ENCODE measurements at regions not wholly inside any gene's neighbourhood (a gene's known extent, or its start where the extent isn't known, plus 50 kb on each side); places are given as distances from the start of the nearest gene placed in this dataset.

DNA sequence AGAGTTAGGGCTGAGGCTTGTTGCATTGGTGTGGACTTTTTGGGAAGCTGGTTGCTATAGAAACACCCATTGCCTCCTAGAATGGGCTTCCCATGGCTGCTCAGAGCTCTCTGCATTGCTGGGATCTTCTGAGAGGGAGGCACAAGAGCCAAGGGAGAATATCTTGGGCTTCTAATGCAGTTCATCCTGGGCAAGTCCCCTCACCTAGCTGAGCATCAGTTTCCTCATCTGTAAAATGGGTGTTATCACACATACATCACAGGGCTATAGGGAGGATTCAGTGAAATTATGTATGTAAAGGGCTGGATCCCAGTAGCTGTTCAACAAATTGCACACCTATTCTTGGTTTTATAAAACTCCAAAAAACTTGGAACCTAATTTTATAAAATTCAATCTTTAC, 106.1 kb upstream of the ALDH1B1 start:
- DNase-seq (ENCODE audit: low read depth): no peak

DNA sequence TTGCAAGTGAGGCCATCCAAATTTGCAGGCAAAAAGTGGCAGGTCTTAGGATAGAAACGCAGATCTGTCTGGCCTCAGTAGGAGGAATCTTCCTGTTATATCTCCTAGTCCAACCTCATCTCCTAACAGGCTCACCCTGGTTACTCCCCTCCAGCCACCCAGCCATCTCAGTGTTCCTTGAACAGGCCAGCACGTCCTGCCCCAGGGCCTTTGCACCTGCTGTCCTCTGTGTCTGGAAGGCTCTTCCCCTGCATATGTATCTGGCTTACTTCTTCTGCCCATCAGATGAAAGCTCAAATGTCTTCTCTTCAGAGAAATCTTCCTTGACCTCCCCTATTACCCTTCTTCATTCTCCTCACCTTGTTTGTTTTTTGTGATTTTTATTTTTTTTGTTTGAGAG, 107.3 kb upstream of the ALDH1B1 start:
- DNase-seq (ENCODE audit: low read depth): no peak

DNA sequence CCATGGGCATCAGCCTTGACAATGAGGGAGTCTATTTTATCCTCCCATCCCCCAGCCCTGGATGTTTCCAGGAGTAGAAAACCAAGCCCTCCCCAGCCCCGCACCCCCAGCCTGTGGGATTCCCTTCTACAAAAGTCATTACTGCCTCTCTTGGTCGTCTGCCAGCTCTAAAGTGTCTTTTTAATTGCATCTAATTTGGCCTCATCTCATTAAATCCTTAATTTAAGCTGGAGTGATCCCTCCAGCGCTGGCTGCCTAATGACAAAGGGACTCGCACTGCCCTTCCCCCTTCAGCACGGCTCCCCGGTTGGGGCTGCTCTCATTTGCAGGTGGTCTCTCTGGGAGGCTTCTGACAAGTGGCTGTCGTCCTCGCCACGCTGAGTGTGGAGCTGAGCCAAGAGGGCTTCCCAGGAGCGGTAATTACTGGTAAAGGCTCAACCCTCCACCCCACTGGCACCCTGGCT, 107.9 kb upstream of the ALDH1B1 start:
- DNase-seq (ENCODE audit: low read depth): no peak

DNA sequence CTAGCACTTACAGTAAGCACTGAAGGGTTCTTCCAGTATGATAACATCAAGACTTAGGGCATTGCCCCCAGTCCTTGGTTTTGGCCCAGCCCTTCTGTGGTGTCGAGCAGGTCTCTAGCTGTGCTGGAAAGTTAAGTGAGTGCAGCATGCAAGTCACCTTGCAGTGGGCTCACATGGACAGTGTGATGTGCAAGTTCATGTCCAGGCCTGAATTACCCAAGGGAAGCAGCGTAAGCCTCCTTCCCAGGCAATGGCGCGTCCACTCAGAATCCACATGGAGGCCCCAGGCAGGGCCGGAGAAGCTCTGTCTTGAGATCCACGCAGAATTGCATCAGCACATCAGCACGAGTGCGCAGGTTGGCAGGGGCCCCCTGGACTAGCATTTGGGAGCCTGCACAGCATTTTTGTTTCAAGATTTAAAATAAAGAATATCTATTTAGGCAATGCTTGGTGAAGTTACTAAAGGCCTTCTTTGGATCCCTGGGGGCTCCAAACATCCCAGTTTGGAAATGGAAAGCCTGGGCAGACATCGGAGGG, 108.4 kb upstream of the ALDH1B1 start:
- no peak for DNase-seq (ENCODE audit: low read depth)

DNA sequence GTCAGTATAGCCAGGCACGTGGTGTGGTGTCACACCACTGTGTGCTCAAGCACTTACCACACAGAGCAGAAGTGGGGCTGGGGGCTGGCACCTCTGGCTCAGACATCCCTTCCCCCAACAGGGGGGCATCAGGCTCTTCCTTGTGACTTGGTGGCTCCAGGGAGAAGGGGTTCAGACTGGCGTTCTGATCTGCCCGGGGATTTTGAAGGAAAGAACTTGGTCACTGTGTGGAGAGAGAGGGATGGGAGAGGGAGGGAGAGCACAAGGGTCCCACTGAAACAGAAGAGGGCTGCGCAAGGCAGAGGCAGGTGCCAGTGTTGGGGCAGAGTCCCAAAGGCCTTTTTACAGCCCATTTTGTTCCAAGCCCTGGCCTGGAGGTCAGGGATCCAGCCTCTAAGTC, 109.7 kb upstream of the ALDH1B1 start:
- DNase-seq (ENCODE audit: low read depth): no peak

DNA sequence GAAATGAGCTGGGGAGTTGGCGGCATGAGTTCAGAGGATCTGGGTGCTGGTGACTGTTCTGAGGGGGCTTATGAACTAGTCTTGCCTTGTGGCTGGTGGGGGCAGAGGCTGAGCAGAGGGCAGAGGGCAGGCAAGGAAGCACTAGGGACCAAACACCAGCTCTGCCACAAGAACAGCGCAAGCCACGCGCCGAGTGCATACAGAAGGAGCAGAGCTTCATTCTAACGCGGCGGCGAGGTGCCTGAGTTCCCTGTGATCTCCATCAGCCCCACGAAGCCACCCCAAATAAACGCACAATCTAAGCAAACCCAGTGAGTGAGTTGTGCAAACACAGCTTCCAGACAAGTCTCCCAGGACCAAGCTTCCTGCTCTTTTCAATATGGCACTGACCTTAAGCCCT, 110.6 kb upstream of the ALDH1B1 start:
- no peak for DNase-seq (ENCODE audit: low read depth)

DNA sequence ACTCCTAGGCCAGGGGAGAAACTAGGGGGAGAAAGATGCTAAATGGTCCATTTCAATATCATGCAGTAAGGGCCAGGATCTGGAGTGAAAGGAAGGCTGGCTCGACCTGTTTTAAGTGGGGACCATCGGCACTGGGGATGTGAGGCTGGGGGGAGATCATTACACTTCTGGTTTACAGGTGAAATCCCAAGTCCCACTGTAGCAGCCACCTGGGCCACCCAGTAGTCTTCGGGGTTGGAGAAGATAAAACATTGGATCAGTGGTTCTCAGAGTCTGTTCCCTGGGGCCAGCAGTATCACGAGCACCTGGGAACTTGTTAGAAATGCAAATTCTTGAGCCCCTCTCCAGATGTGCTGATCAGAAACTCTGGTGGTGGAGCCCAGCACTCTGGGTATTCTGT, 111.3 kb upstream of the ALDH1B1 start:
- no peak for DNase-seq (ENCODE audit: low read depth)

DNA sequence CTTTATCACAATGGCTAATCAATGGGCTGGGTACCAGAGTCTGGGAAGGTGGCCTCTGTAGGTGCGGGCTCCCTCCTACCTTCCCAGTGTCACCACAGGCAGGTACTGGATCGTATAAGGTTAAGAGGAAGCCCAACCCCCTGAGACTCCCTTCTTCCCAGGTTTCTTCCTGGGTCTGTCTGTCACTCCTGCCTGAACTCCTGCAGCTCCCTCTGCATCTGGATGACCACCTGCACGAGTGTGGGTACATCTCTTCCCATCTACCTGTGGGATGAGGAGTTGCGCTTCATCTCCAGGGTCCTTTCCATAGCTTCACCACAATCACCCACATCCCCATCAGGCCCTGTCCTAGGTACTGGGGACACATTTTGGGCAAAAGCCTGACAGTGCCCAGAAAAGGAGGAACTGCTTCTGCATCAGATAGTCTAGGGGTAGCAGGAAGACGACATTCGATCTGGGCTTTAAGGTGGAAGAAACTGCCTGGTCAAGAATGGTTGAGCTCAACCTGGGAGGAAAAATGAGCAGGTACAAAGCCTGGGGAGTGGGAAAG, 112.2 kb upstream of the ALDH1B1 start:
- DNase-seq (ENCODE audit: low read depth): no peak

DNA sequence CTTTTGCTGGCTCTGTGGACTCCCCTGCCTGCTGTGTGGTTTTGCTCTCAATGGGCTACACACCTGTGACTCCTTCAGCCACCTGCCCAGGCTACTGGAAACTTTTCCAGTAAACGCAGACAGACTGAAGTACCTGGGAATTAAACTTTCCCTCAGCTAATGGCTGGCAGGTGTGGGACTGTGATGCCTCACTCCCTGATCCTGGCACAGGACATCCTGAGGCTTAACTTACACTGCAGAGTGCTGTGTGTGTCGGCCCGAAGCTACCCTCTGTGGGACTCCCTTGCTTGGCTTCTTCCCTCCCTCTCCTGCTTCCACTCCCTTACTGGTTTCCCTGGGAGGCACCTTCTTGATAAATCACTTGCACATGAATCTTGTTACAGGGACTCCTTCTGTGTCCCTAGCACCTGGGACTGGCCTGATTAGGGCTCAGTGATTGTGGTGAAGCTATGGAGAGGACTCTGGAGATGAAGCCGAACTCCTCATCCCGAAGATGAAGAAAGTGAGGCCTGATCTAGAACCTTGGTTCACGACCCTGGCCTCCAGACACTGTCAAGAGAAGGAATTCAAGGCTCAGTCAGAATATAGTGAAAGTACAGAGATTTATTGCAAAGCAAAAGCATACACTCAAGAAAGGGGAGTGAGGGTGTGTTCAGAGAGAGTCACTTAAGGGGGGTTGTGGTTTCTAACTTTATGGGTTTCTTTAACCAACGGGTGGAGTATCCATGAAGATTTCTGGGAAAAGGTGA, 113.4 kb upstream of the ALDH1B1 start:
- no peak for DNase-seq (ENCODE audit: low read depth)

DNA sequence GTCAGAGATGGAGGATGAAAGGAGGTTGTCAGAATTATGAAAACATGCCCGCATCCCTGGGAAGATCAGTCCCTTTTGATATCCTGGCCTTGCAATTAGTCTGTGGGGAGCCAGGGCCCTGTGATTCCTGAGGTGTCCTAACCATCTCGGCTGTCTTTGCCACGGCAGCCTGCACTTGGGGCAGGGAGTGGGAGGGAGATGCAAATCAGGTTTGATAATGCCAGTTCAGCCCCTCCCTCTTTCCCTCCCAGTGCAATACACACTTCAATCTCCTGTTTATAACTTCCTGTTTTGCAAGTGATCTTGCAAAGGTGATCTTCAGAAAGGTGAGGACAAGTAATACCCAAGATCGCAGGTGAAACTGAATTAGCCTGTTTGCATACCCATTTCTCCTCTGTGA, 114.0 kb upstream of the ALDH1B1 start:
- no peak for DNase-seq (ENCODE audit: low read depth)

DNA sequence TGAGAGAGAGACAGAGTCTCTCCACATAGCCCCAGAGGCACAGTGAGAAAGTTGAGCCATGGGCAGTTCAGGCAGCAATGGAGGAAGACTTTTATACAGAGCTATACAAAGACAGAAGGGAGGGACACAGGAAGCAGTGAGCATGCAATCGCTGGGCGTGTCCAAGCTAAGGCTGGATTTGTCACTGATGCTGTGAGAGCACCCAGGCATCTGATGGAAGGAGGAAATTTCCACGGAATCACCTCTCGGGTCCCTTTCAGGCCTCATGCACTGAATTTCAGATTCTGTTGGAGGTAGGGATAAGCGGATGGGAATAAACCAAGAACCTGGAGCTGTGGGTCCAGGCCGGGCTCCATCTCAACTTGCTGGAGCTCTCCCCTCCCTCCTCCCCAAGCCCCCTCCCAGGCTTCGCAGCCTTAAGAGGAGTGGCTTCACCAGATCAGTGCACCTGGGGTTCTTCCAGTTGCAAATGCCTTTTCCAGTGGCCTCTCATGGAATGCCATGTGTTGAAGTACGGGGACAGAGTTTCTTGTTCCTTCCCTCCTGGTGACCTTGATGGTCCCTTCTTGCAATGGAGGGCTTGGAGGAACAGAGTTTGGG, 114.8 kb upstream of the ALDH1B1 start:
- no peak for DNase-seq (ENCODE audit: low read depth)

DNA sequence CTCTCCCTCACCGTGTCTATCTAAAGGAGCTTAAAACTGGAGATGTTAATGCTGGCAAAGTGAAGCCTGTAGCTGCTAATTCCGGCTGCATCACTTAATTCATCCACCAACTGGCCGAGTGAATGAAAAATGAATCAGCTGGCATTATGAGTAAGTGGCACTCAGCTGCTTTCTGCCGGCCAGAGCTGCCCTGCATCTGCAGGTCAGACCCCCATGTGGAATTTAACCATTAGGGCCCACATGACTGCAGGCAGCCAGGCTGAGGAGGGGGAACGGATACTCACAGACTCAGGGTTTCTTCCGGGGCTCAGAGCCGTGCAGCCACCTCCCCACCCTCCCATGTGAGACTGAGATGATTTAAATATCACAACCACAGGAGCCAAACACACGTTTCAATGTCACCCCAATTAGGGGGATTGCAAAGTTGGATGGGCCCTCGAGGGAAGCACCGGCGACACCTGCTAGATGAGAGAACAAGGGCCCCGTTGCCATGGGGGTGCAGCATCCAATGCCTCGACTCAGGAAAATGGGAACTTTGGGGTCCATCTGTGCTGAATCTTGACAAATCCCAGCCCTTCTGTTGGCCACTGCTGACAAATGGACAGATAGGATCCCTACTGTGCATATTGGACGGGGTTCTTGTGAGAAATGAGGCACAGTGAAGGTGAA, 115.6 kb upstream of the ALDH1B1 start:
- DNase-seq (ENCODE audit: low read depth): no peak

DNA sequence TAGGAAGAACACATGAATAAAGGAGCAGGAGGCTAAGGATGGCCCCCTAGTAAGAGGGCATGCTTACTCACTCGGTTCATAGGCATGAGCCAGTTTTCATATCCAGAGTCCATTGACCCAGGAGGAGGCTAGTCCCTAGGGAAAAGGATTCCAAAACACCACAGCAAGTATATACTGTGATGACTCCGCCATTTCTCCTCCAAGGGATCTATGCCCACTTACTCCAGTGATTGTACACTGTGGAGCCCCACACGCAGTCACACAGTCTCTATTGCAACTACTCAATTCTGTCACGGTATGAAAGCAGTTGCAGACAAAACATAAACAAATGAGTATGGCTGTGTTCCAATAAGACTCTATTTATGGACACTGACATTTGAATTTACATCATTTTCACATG, 117.7 kb upstream of the ALDH1B1 start:
- peak; percentile 37 for DNase-seq (ENCODE audit: low read depth)

DNA sequence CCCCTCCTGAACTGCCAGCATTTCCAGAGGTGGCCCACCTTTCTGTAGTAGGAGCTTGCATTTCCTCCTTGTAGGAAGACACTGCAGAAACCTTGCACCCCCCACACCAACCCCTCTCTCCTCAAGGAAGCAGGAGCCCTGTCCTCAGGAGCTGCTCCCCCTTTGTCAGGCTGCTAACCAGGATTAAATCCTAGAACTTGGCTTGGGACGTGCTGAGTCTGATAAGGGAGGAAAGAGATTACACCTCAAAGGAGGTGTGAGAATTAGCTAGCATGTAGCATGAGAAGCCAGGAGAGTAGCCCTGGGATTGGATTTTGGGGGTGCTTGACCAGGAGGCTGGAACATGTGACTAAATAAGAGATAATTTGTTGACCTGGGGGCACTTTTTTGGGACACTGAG, 119.8 kb upstream of the ALDH1B1 start:
- DNase-seq (ENCODE audit: low read depth): no peak

DNA sequence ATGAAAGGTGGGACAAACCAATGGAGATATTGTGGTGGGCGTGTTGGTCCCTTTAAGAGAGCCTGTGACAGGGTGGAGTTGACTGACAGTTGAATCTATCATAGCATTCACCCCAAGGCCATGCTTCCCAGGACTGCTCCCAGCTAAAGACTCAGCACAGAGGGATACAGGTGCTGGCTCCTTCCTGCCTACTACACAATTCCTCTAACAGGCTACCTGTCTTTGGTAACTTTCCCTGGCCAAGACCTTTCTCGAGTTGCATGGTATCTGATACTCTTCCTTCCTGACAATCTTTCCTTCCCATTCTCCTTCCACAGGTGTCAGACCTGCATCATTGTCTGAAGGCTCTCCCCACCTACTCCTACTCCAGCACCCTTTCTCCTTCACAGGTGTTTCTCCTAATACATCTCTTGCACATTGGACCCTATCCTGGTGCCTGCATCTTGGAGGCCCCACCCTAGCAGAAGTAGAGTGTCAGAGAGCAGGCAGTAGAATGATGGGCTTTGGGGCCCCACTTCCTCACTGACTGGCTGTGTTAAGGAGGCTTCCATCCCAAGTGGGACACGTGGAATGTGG, 120.7 kb upstream of the ALDH1B1 start:
- DNase-seq (ENCODE audit: low read depth): no peak

DNA sequence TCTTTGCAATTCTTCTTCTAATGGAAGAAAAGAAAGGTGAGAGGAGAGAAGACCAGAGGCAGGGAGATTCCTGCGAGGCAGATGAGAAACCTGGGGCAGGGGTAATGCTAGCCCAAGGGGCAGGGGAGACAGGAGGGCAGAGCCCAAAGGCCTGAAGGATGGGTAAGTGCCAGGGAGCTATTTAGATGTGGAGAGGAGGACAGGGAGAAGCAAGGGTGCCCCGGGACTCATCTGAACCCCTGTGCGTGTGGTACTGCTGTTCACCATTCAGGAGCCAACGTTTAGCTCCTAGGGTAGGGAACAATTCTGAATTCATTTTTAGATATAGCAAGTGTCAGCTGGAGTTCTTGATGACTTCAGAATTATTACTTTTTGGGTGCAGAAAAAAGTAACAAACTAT, 122.7 kb upstream of the ALDH1B1 start:
- no peak for DNase-seq (ENCODE audit: low read depth)

DNA sequence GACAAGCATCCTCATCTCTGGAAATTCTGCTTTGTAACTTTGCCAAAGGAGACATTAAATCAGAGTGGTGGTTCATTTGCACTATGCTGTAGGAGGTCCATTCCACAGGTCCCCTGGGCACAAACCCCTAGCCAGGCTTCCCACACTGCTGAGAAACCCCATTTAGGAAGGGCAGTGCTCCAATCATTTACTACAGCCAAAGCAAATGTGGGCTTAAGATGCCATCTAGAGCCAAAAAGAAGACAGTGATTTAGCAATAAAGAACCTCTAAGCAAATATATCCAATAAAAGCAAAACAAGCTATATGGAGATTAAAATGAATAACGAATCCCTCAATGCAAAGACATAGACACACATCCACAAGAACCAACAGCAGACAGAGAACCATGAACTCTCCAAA, 129.0 kb upstream of the ALDH1B1 start:
- no peak for DNase-seq (ENCODE audit: low read depth)

DNA sequence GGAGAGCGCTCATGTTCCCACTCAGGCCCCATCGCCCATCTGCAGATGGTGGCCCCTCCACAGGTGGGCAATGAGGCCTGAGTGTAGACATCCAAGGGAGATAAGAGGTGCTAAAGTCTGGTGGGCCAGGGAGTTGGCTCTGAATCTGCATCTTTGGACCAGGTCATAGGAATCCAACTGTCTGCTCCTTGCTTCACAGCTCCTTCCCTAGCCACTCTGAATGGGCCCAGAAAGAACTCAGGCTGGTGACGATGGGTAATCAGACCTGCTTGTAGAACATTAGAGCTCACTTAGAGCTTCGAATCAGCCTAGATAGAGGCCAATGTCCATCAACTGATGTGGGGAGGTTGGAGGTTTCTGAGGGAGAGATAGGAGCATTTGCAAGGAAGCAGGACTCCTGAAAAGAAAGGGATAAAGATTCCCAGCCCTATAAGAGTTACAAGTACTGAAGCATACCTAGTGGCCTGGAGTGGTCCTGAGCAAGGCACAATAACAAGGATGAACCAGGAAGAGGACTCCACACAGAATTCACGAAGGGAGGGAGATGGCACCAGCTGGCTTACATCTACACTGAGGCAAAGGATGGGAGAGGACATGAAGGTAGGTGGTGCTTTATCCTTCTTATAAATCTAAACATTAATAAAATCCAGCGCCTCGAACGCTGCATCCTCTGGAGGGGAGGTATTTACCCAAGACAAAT, 132.8 kb upstream of the ALDH1B1 start:
- no peak for DNase-seq (ENCODE audit: low read depth)

DNA sequence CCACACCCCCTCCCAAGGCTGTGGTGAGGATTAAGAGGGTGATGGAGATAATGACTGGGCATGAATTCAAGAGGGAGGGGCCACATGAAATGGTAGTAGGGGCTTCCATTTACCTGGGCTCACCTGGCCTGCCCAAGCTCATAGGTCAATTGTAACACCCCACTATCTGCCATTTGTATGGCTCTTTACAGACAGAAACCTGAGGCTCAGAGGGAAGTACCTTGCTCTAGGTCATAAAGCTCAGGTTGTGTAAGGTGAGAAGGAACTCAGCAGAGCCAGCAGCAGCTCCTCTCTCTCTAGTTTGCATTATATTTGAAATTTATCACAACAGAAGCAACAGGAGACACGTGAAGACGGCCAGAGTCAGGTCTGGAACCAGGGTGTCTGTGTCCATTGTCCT, 133.4 kb upstream of the ALDH1B1 start:
- no peak for DNase-seq (ENCODE audit: low read depth)

DNA sequence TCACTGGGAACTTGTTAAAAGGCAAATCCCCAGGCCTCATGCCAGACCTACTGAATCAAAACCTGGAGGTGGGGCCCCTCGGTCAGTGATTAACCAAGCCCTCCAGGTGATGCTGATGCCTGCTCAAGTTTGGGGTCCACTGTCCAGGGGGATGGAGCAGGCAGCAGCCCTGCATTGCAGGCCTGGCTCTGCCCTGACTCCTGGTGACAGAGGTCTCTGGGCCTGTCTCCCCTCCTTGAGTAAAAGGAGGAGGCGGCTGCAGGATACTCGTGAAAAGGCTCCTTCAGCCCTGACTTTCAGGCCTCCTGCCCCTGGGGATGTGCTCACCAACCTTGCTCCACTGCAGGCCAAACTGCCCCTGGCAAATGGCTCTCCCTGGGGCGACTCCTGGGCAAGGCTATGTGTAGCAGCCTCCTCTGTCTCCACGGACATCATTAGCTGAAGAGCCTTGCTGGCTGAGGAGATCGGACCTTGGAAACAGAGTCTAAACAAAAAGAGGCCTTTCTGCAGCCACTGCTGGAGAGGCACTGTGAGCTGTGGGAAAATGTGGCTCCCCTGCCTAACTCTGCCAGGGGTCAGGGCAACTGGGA, 134.8 kb upstream of the ALDH1B1 start:
- DNase-seq (ENCODE audit: low read depth): no peak

DNA sequence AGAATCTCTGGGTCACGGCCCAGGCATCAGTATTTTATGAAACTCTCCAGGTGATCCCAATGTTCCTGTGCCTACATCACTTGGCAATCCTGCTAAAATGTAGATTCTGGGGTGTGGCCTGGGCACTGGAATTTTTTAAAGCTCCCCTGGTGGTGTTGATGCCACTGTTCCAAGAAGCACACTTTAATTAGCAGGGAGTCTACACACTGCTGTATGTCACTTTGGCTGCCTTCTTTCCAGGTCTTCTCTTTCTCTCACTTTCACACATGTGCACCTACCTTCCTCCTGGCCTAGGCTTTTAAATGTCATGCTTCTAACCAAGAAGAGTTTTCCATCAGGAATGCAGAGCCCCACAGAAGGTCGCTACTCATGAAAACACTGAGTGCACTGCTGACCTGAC, 136.0 kb upstream of the ALDH1B1 start:
- DNase-seq (ENCODE audit: low read depth): no peak

DNA sequence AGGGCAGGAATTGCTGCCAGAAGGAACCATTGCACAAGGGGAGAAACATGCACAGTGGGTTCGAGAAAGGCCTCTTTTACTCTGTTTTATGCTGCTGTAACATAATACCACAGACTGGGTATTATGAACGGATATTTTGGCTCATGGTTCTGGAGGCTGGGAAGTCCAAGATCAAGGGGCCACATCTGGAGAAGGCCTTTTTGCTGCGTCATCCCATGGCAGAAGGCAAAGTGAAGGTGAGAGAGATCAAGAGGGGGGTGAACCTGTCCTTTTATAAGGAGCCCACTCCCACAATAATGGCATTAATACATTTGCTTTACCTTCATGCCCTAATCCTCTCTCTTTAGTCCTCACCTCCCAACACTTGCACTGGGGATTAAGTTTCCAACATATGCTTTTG, 136.9 kb upstream of the ALDH1B1 start:
- no peak for DNase-seq (ENCODE audit: low read depth)

Data from fibroblast of gingiva (primary cell).